ENCODE measurements at regions not wholly inside any gene's neighbourhood (a gene's known extent, or its start where the extent isn't known, plus 50 kb on each side); places are given as distances from the start of the nearest gene placed in this dataset.

GRCh38 chr10:36440539-36440938 is 684.9 kb upstream of the ANKRD30A start:
- Histone ChIP-seq H3K36me3 (ENCODE audit: control insufficient read depth, insufficient read depth, low read length) (no peaks in the 10 kb centered on the region), H3K4me3 (ENCODE audit: low read depth, low read length) (no peak overlapping the region), H3K27me3 (ENCODE audit: control insufficient read depth, insufficient read depth, low read length) (no peaks in the 10 kb centered on the region)
- no peak for DNase-seq (ENCODE audit: low read depth)
- TF ChIP-seq CTCF (IDR thresholded peaks at IDR 0.05; ENCODE audit: insufficient read depth, low read length, poor library complexity, severe bottlenecking) = no peak

DNA sequence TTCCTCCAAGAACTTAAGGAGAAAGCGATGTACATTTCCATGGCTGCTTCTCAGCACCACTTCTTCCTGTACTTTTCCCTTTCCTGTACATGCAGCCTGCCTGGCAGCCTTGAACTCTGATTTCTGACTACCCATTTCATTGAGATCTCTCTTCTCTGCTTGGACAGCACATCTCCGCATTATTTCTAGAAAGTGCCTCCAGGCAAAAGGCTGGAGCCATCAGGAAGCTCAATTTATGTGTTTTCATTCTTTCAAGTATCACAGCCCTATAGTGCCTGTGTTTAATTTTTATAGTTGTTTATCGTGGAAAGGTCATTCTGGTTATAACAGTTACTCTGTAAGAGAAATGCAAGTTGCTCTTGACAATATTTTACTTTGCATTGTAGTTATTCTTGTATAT is 688.0 kb upstream of the ANKRD30A start:
- no peak for DNase-seq (ENCODE audit: low read depth)
- no peak for TF ChIP-seq CTCF (IDR thresholded peaks at IDR 0.05; ENCODE audit: insufficient read depth, low read length, poor library complexity, severe bottlenecking)
- H3K4me3 ChIP-seq (ENCODE audit: low read depth, low read length) = no peak overlapping the region
- no peaks in the 10 kb centered on the region for H3K36me3 ChIP-seq (ENCODE audit: control insufficient read depth, insufficient read depth, low read length)
- H3K27me3 ChIP-seq (ENCODE audit: control insufficient read depth, insufficient read depth, low read length) = no peaks in the 10 kb centered on the region

DNA sequence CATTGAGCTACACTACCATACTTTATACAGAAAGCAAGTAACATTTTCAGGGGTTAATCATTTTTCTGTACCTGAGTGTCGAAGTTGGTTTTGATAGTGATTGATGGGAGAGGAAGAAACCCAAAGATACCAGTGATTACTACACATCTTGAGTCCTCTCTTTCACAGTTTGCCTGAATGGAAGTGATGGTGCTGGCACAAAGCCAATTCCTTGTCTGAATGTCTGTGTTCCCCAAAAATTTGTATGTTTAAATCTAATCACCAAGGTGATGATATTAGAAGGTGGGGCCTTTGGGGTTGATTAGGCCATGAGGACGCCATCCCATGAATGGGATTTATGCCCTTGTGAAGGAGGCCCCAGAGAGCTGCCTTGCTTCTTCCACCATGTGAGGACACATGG is 696.9 kb upstream of the ANKRD30A start:
- no peak for TF ChIP-seq CTCF (IDR thresholded peaks at IDR 0.05; ENCODE audit: insufficient read depth, low read length, poor library complexity, severe bottlenecking)
- no peak for DNase-seq (ENCODE audit: low read depth)
- Histone ChIP-seq H3K36me3 (ENCODE audit: control insufficient read depth, insufficient read depth, low read length) (no peaks in the 10 kb centered on the region), H3K27me3 (ENCODE audit: control insufficient read depth, insufficient read depth, low read length) (no peaks in the 10 kb centered on the region), H3K4me3 (ENCODE audit: low read depth, low read length) (no peak overlapping the region)

DNA sequence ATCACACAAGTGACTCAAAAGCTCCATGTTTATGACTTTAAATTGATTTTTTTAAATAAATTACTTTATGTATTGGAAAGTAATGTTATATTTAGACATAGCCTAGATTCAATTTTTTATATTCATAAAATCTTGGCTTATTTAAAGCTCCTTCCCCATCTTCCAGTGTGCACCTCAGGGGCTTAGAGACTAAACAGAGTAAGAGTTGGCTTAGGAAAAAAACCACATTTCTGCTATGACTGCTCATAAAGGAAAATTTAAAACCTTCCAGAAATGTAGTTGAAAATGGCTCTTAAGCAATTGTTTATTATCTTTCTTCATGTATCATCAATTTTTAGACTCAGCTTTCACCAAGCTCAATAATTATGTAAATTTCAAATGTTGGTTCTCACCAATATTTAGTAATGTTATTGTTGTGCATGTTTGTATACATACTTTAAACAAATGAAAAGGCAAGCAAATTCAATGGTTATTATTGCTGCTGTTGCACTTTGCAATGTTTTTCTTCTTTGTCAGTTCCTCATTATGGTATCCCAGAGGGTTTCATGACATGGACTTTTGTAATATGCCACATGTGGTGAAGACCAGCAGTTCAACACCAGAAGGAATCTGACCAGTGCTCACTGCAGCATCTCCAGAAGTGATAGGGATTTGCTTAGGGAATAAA is 700.1 kb upstream of the ANKRD30A start:
- no peak overlapping the region for H3K4me3 ChIP-seq (ENCODE audit: low read depth, low read length)
- no peak for TF ChIP-seq CTCF (IDR thresholded peaks at IDR 0.05; ENCODE audit: insufficient read depth, low read length, poor library complexity, severe bottlenecking)
- no peaks in the 10 kb centered on the region for H3K36me3 ChIP-seq (ENCODE audit: control insufficient read depth, insufficient read depth, low read length)
- H3K27me3 ChIP-seq (ENCODE audit: control insufficient read depth, insufficient read depth, low read length) = no peaks in the 10 kb centered on the region
- DNase-seq (ENCODE audit: low read depth) = no peak

- no peak for TF ChIP-seq CTCF (IDR thresholded peaks at IDR 0.05; ENCODE audit: insufficient read depth, low read length, poor library complexity, severe bottlenecking)
- no peak for DNase-seq (ENCODE audit: low read depth)
- no peaks in the 10 kb centered on the region for H3K27me3 ChIP-seq (ENCODE audit: control insufficient read depth, insufficient read depth, low read length)
These were observed 700.9 kb upstream of the ANKRD30A start for GRCh38 chr10:36424502-36424901.

DNA sequence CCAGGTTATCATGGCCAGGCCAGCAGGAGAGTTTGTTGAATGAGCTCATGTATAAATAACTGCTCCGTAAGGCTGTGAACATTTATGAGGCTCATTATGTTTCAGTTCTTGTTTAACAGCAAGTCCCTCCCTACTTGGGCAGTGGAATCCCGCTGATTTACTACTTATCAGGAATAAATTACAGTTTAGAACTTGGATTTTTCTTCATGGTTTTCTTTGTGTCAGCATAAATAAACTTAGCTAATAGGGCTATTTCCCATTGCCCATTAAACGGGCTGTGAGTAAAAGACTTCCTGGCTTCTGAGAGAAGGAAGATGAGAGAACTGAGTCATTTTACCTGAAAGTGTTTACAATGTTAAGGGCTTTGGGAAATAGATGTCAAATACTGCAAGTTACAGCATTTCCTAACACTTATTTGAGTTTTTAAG is 701.6 kb upstream of the ANKRD30A start:
- no peak for TF ChIP-seq CTCF (IDR thresholded peaks at IDR 0.05; ENCODE audit: insufficient read depth, low read length, poor library complexity, severe bottlenecking)
- Histone ChIP-seq H3K36me3 (ENCODE audit: control insufficient read depth, insufficient read depth, low read length) (no peaks in the 10 kb centered on the region), H3K27me3 (ENCODE audit: control insufficient read depth, insufficient read depth, low read length) (no peaks in the 10 kb centered on the region), H3K4me3 (ENCODE audit: low read depth, low read length) (no peak overlapping the region)
- no peak for DNase-seq (ENCODE audit: low read depth)

More at GRCh38 chr10:36424502-36424901, 700.9 kb upstream of the ANKRD30A start:
- Histone ChIP-seq H3K36me3 (ENCODE audit: control insufficient read depth, insufficient read depth, low read length) (no peaks in the 10 kb centered on the region), H3K4me3 (ENCODE audit: low read depth, low read length) (no peak overlapping the region)

Data from kidney epithelial cell (primary cell).